GM18858 (cell line): ENCODE measurements at regions not wholly inside any gene's neighbourhood (a gene's known extent, or its start where the extent isn't known, plus 50 kb on each side); places are given as distances from the start of the nearest gene placed in this dataset.

Source experiments
- ATAC-seq: cut with Tn5 transposase; IDR thresholded peaks from one replicate; pipeline ENCODE4 v1.9.1; 2021; ENCODE audit not compliant: unreplicated experiment

DNA sequence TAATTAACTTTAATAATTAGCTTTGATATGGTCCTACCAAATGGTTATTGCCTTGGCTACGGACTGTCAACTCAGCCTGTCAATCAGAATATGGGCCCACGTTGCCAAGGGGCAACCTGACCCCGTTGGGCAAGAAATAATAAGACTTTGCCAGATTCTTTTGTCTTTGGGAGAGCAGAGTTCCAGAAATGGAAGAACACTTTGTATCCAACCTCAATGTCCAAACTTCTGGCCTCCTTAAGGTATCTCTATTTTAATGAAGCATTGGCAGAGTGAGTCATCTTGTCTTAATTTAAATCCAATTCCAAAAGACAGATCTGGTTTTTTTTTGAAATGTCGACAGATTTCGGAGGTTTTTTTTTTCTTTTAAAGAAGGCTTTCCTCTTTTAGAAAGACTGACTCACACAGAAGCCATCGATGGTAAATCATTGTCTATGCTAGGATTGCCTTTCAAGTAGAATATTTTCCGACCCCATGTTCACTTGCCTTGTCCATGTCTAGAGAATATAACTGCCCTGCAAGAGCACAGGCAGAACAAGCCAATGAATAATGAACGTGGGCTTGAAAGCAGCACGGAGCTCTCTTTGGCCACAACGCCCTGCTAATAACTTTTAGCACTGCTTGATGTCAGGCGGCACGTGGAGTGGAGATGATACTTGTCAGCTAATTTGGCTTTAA lies 190.3 kb upstream of the GATB start:
- ATAC-seq, result no peak

DNA sequence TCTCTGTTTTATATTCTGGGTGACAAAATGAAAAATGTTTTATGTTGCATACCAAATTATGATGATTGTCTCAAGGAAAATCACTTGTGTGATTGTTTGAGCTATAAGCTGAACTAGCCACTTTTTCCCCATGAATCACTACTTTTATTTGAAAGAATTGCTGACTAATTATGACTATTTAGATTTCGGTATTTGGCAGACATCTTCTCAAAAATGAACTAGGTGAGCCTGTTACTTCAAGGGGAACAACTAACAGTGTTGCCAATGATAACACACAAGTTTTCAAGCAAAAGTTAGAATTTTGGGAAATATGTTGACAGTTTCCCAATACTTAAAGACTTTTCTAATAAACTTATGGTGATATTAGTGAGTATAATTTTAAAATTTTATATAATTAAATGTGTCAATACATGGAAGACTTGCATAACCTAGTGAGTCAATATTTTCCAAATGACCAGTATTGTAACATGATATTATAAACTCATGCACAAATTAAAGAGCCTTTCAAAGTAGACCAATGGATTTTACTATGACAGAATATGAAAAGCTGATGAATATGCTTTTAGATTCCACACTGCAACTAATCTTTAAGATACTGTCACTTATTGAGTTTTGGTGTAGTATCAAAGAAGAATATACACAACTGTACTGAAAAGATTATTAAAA lies 187.7 kb upstream of the GATB start:
- no peak for ATAC-seq

DNA sequence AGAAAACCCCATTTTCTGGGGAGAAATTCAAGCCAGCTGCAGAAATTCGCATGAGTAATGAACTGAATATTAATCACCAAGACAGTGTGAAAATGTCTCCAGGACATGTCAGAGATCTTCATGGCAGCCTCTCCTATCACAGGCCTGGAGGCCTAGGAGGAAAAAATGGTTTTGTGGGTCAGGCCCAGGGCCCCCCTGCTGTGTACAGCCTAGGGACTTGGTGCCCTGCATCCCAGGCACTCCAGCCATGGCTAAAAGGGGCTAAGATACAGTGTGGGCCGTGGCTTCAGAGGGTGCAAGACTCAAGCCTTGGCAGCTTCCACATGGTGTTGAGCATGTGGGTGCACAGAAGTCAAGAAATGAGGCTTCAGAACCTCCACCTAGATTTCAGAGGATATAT lies 185.9 kb upstream of the GATB start:
- ATAC-seq, result no peak

- no peak for ATAC-seq
Observed at GRCh38 chr4:151942971-151943370, 182.2 kb upstream of the GATB start.

DNA sequence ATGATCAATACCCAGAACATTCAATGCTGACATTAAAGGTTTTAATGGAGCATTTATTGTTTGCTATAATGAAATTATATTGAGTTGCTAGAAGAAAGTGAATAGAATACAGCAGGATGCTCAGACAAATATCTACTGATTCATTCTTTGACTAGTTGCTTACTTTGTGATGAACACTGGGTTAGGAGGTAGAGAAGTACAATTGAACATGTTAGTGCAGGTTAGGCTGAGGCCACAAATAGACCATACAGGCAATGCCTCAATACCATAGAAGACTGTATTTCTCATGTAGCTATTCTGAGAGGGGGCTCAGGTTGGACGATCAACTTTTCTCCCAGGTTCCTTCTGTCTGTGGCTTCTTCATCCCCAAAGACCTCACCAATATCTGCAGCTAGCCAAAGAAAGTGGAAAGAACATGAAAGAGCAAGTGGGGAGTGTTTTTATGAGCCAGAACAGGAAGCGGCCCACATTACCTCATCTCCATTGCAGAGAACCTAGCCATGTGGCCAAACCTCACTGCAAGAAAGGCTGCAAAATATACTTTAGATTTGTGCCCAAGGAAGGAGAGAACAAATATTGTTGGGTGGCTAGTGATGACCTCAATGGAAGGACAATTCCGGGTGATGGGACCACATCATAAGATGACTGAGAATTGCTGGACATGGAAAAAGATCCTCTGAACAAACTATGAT lies 180.3 kb upstream of the GATB start:
- ATAC-seq, result no peak

DNA sequence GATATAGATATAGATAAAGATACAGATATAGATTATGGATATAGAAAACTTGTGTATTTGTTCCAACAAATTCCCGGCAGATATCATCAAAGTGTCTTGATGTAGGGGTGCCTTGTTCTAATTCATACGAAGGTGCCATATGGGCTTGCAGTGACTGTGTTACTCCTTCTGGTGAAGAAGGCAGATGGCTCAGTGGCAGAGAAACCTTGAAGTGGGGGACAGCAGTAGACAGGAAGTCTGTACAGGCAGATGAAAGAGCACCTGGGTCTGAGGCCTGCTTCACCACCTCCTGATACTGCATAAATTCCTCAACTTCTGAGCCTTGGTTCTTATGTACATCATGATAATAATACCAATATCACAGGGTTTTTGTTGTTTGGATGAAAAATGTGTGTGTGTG lies 179.5 kb upstream of the GATB start:
- ATAC-seq, result no peak

GRCh38 chr4:151939670-151940069 lies 178.9 kb upstream of the GATB start:
- no peak for ATAC-seq

DNA sequence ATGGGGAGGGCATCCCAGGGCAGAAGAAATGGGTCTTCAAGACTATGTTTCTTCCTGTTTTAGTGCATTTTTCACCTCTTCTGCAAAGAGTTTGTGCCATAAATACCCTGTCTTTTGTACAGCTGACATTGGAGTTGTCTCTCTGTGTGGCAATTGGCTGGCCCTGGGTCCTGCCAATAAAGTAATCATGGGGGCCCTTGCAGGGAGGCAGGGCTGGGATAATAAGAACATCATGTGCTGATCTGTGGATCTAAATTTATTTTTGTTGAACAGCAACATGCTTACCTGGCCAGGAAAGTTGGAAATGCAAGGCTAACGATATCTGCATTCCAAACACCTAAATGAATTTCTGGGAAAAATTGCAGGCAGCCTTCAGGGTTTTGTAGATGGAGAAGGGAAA lies 174.6 kb upstream of the GATB start:
- no peak for ATAC-seq

- no peak for ATAC-seq
Observed at GRCh38 chr4:151934766-151935165, 174.0 kb upstream of the GATB start.

DNA sequence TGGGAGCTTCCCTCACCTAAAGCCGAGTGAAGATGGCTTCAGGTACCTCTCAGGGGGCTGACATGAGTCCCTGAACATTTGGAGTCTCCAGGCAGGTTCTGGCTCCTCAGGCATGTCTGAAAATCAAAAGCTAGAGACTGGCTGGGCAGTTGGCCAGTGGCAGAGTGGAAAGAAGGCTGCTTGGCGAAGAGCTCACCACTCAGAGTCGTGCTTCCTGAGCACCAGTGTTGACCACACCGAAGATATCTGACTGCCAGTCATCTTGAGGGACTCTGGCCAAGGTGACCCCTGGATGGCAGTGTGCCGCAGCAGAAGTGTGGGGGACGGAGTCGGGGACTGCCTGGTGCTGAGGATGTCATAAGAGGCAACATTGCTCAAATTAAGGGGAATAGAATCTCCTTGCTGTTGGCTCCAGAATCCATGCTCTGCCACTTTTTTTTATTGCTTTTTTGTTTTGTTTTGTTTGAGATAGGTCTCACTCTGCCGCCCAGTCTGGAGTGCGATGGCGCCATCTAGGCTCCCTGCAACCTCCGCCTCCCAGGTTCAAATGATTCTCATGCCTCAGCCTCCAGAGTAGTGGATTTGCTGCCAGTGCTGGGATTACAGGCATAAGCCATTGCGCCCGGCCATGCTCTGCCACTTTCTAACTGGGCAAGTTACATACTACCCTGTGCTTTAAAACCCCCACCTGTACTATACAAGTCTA lies 172.5 kb upstream of the GATB start:
- no peak for ATAC-seq

- no peak for ATAC-seq
Observed at GRCh38 chr4:151931563-151931962, 170.8 kb upstream of the GATB start.

DNA sequence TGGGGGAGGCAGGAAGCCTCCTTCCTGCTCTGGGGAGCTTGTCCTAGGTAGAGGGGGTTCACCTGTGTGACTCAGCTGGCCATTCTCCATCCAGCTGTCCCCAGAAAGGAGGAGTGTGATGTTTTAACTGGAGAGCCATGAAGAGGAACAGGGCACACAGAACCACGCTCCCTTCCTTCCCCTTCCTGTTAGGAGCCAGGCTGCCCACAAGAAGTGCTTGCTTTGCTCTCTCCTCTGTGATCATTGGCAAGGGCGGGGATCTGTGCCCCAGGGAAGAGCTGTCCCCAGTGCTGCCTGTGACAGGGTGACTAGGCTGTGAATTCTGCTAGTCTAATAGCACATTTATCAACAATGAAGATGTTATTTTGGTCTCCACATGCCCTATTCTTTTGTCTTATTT lies 169.6 kb upstream of the GATB start:
- no peak for ATAC-seq

- ATAC-seq, result no peak
Observed at GRCh38 chr4:151928112-151928511, 167.3 kb upstream of the GATB start.

- no peak for ATAC-seq
Observed at GRCh38 chr4:151922811-151923210, 162.0 kb upstream of the GATB start.

DNA sequence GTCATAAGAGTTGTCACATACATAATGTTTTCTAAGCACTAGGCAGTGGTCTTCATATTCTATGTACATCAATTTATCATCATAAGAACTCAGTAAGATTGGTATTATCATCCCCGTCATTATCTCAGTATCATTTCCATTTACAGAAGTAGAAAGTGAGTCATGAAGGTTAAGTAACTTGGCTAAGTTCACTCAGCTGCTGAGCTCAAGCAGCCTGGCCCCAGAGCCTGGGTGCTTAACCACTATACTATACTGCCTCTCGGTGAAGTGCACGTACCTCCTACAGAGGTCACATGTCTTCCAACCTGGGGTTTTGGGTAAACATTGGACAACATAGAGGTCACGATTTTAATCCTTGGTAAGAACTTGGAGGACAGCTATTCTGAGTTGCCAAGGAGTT lies 161.5 kb upstream of the GATB start:
- no peak for ATAC-seq

DNA sequence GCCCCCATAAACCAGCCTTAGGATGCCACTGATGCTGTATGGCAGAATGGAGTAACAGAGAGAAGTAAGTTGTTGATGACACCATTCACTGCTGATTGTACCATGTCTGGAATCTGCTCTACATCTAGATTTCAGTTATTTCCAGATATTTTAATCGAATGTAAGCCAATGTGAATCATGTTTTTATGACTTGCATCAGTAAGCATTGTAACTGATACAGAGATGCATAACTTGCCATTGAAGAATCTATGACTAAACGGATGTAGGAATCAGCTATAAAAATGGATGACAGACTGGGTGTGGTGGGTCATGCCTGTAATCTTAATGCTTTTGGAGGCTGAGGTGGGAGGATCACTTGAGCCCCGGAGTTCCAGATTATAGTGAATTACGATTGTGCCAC lies 161.0 kb upstream of the GATB start:
- ATAC-seq, result no peak

GRCh38 chr4:151921386-151921785 lies 160.6 kb upstream of the GATB start:
- ATAC-seq, result no peak

DNA sequence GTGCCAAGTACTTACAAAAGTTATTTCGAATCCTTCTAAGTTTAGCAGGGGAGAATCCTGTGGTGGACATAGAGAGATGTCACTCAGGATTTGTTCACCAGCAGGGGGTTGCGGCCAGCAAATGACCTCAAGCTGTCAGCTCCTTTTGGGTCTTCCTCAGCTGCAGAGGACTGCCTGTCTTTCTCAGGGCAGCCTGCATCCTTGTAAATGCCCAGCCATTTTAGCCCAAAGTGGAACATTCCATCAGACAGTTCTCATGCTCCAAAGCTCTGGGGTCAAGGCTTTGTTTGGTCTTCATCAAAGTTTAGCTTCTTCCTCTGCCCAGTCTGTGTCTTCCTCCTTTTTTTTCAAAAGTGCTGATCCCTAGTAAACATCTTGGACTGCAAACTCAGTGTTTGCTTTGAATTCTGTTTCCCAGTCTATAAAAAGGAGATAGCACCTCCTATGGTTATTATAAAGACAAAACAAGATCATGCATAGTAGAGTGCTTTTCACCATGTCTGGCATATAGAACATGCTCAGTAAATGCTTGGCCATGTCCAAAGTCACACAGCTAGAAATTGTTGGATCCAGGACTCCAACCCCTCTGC lies 156.4 kb upstream of the GATB start:
- no peak for ATAC-seq

DNA sequence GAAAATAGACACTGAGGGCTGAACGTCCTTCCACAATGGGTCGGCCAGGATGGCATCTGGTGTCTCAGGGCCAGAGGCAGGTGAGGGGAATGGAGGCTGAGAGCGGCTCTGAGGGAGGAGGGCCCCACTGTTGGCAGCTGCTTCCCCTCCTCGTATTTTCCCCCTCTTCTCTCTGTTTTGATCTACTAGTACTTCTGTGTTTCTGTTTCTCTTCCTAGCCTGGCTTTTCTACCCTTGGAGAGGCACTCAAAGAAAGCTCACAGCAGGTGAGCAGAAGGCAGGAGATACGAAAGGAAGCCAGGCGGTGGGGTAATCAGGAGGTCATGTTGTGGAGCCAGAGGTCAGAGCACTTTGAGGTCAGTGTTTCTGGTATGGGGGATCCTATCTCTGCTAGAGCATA lies 151.8 kb upstream of the GATB start:
- ATAC-seq, result no peak

DNA sequence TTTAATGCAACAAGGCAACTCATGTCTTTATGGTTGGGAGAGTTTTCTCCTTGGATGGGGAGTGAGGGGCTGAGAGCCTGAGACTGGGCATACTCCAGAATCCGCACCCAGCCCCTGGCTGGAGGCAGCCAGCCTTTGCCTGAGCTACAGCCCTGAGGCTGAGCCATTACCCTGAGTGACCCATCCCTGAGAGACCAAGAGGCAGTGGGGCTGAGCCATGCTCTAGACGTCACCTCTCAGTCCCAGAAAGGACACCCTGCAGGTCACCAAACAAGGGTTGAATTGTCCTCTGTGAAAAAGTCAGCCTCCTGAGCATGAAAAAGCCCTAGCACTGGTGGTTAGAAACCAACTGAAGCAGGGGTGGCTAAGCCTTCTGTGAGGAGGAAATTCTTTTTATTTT lies 151.2 kb upstream of the GATB start:
- ATAC-seq, result no peak

DNA sequence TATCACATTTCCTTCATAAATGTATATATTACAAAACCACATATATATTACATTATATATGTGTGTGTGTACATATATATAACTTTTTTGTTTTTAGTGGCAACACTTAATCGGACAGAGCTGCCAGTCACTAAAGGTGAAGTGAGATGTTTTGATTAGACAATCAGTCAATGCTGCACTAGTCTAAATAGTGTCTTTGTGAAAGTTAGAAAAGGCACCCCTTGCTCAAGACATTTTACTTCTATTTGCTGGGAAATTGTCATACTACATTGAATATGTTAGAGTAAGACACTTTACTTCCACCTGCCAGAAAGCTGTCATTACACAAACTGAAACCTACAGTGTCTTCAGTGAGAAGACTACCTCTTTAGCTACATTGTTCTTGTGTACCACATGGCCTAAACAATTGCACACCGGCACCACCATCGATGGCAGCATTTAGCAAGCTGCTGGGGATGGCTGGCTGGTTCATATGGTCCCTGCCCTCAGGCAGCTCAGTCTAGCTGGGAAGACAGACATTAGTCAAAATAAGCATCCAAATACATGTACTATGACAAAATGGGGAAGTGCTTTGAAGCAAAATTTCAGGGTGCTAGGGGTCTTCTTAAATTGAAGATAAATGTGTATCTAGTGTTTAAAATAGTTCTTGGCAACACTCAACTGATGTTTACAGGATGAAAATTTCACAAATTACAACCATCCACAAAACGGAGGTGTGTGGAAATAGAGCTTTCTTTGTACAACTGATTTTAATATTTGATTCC lies 148.1 kb upstream of the GATB start:
- ATAC-seq, result no peak
